22Rv1 (cell line): ENCODE measurements at regions not wholly inside any gene's neighbourhood (a gene's known extent, or its start where the extent isn't known, plus 50 kb on each side); places are given as distances from the start of the nearest gene placed in this dataset.

Source experiments
- ZFX ChIP-seq: fragments of 450-650 bp; IDR thresholded peaks from 2 replicates; pipeline ENCODE4 v1.6.1; 2017; ENCODE audit warnings: antibody characterized with exemption, borderline replicate concordance
- TF ChIP-seq, protein P1 (sequence below): fragments of 450-650 bp; IDR thresholded peaks from 2 replicates; pipeline ENCODE4 v1.5.1; 2017; ENCODE audit warnings: mild to moderate bottlenecking

DNA sequence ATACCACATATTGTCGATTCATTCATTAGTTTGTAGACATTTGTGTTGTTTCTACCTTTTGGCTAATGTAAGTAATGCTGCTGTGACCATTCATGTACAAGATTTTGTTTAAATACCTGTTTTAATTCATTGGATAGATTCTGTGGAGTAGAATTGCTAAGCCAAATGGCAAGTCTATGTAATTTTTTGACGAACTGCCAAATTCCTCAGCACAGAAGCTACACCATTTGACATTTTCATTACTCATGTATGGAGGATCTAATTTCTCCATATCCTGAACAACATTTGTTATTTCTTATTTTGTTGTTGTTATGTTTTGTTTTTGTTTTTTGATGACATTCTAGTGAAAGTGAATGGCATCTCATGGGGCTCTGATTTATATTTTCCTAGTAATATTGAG lies 1351.3 kb upstream of the SORCS1 start:
- TF ChIP-seq, protein P1, sequence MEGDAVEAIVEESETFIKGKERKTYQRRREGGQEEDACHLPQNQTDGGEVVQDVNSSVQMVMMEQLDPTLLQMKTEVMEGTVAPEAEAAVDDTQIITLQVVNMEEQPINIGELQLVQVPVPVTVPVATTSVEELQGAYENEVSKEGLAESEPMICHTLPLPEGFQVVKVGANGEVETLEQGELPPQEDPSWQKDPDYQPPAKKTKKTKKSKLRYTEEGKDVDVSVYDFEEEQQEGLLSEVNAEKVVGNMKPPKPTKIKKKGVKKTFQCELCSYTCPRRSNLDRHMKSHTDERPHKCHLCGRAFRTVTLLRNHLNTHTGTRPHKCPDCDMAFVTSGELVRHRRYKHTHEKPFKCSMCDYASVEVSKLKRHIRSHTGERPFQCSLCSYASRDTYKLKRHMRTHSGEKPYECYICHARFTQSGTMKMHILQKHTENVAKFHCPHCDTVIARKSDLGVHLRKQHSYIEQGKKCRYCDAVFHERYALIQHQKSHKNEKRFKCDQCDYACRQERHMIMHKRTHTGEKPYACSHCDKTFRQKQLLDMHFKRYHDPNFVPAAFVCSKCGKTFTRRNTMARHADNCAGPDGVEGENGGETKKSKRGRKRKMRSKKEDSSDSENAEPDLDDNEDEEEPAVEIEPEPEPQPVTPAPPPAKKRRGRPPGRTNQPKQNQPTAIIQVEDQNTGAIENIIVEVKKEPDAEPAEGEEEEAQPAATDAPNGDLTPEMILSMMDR = no peak
- no peak for TF ChIP-seq ZFX
